ENCODE measurements at regions not wholly inside any gene's neighbourhood (a gene's known extent, or its start where the extent isn't known, plus 50 kb on each side); places are given as distances from the start of the nearest gene placed in this dataset.

DNA sequence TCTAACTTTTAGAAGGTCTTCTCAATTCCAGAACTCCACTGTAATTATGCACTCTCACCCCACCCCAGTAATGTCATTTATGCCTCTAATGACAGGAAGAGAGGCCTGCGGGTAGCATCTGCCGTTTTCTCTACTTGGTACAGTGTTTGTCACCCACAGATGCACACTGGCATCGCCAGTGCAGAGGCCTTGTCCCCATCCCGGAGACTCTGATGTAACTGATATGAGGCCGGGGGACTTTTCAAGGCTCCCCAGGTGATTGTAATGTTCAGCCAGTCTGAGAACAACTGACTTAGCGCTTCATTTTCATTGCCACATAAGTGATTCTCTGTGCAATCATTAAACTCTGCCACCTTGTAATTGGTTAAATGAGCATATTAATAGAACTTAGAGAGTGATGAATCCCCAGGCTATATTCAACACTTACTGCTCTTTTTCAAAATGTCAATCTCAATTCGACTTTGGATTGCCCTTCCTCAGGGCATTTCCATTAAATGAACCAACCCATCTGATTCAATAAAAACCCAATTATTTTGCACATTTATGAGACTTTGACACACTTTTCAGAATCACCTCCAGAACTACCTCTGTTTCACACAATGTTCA is 113.2 kb downstream of the HERPUD2 start:
- DNase-seq, result no peak

DNA sequence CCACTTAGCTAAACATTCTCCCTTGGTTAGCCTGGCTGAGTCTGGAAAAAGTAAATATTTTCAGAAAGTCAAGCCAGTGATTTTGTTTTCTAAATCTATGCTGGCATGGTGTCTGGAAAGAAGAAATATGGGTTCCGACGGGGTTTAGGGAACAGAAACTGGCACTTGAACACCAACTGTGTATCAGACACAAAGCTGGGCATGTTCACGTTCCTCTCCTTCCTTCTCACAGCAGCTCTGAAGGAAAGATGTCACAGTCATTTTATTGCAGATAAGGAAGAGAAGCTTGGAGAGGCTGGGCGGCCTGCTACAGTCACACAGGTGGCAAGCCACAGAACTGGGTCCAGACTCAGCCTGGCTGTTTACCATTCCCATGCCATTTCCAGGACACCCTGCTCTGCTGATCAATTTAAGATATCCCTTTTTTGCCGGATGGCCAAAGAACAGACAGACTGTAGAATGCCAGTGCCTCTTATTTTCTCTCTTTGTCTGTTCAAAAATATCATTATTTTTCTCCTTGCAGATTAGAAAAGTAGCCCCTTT is 118.8 kb downstream of the HERPUD2 start:
- DNase-seq, result no peak

DNA sequence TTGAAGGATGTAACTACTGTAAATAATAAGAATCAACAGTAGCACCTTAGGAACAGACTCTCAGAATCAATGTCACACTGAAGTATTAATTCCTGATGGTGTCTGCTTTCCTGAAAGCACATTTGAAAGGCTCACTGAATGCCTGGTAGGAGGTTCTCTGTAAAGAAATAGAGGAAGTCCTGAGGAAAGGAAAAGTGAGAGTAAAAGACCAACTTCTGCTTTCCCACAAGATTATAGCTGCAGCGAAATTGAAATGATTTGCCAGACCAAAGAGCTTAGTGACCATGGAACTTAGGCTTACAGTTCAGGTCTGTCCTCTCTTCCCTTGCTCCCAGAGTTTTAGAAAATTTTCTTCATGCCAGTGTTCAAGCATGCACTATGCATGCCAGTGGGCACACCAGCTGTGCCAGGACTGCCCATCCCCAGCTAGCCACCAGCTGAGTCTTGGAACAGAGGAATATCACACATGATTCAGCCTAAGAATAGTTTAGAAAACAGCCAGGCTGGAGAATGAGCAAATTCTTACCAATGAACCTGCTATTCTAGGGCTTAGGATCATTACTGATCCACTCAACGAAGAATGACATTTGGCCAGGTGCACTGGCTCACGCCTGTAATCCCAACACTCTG is 123.2 kb downstream of the HERPUD2 start:
- DNase-seq, result no peak

DNA sequence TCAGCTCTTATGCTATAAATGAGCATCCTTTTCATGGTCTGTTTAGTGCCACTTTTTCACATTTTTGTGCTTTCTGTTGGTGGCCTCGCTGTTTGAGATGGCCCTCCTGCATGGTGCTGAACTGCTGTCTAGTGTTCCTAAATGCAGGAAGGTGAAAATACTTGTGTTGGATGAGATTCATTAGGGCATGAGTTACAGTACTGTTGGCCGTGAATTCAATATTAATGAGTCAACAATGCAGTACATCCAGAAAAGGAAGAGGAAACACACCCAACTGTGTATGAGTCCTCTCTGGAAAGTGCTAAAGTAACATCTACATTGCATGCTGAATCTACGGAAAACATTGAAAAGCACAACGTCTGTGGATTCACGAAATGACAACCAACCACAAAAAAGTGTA is 124.0 kb downstream of the HERPUD2 start:
- DNase-seq, result no peak

DNA sequence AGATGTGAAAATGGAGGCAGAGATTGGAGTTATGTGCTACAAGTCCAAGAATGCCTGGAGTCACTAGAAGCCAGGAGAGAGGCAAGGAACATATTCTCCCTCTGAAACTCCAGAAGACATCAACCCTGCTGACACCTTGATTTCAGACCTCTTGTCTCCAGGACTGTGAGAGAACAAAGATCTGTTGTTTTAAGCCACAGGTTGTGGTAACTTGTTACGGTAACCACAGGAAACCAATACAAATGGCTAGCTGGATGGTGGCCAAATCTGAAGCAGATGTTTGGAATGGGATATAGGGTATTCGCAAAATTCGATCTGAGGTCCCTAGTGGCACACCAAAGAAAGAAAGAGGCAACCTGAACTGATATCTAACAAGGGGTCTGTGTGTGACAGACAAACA is 129.0 kb downstream of the HERPUD2 start:
- no peak for DNase-seq

DNA sequence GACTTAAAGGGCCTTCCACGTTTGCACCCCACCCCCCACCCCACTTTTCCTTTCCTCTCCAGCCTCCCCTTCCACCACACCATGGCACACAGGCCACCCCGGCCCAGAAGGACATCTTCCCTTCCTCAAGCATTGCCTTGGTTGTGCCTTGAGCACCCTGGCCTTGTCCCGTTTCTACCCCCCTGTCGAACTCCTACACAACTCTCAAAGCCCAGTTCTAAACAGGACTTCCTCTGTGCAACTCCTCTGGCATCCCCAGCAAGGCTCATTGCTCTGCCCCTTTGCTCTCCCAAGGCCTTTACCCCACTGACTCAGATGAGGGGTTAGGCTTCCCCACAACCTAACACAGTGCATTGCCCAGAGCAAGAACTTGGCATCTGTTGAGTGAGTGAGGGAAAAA is 136.1 kb downstream of the HERPUD2 start:
- no peak for DNase-seq

DNA sequence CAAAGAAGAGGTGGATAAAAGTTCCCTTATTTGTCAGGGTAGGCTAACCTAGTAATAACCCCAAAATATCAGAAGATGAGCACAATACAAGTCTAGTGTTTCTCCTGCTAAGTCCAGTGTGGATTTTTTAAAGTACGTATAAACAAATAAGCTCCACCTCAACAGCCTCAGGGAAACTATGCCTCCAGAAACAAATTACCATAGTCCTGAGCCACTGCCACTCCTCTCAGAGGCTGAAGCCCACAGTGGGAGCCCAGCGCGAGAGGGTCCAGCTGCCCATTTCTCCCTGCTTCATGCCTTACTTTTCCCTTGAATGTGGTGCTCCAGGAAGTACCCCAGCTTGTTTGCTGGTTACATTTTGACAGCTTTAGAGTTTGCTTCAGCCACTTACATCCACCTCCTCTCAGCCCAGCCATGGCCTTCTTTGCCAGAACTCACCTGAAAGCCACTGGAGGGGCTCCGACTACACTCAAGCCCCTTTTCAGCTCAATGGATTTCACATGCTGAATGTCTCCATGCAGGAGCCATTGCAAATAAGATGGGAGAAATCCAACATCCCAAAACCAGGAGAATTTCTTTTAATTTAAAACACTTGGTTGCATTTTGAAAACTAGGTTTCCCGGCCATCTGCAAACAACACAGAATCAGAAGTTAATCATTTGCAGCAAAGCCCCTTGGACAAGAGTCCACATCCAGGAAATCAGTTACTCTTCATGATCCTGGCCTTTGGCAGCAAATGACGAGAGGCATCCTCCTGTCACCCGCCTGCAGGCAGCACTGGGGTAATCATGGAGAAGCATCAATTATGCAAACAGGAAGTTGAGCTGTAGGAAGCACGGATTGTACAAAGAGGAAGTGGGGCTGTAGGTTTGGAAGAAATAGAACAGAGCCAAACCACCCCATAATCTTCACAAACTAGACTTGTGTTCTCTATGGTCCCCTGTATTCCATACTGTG is 138.1 kb downstream of the HERPUD2 start:
- no peak for DNase-seq

DNA sequence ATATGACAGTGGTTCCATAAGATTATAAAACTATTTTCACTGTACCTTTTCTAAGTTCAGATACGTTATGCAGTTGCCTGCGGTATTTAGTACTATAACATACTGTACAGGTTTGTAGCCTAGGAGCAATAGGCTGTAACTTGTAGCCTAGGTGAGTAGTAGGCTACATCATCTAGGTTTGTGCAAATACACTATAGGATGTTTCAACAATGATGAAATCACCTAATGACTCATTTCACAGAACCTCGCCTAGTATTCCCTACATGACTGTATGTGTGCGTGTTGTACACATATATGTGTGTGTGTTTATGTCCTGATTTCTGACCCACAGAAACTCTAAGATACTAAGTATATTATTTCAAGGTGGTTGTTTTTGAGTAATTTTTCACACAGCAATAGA is 139.0 kb downstream of the HERPUD2 start:
- no peak for DNase-seq

DNA sequence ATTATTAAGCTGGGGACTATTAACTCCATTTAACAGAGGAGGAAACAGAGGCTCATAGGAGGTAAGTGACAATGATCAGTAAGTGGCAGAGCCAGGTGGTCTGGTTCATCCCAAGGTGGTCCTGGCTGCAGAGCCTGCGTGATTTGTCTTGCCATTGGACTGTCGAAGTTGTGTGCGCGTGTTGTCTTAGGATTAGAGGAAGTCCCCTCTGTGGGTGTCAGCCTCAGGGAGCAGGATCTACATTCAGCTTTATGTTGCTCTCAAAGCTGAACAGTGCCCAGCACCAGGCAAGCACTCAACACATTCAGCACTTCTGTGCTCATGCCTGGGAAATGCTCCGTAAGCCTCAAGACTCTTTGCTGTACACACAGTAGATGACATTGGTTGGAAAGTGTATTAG is 139.5 kb downstream of the HERPUD2 start:
- DNase-seq, result no peak

DNA sequence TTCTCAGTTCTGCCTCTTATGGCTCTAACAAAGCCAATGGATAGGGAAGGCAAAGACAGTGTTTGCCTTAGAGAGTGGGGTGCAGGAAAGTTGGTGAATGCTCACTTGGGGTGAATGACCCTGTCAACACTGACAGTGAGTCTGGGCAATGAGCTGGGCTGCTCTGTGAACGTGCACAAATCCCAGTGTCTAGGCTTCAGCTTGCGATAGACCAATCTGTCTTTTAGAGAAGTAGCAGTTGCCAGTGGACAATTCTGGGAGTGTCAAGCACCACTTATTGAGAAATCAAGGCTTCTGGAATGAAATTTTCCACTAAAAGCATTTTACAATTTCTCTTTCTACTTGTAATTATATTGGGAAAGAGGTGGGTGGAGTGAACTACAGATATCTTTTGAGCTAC is 141.4 kb downstream of the HERPUD2 start:
- no peak for DNase-seq

DNA sequence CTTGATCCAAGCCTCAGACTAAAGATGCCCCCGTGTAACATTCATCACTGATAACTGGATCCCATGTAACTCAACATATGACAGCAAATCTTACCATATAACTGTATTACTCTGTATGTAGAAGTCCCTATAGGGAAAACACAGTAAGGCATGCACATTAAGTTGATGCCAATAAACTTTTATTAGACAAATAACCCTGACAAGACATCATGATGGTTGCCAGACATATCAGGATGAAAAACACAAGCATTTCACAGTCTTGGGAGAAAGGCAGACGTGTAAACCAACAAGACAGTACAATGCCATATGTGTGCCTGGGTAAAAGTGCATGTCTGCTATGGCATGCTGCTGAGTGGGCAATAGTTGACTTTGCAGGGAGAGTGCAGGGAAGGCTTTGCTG is 142.2 kb downstream of the HERPUD2 start:
- no peak for DNase-seq

DNA sequence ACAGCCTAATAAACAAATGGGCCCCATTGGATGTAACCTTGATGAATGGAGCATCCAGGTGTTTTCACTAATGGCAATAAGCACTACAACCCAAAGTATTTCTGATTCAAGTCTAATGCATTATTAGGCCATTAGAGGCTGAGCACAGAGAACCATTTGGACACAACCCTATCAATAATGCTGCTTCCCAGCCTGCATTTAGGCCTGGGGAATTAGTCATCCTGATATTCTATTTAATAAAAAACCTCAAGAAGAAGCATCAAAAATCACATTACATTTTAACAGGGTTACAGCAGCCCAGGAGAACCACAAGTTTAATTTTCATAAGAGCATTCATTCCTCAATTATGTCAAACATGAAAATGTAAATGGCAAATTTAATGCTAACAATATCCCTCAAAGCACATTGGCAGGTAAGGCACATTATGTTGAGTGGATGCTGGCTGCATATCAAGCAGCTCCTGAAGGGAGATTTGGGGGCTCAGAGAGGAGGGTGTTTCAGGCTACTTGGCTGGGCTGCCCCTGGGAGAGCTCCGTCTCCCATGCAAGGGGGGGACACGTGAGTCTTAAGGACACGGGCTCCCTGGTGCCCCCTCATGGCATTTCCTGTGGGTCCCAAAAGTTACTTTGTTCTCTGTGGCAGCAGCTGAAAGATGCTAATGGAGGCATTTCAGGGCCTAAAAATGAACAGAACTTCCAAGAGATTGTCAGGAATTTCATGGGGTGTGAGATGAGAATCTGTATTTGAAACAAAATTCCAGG is 143.4 kb downstream of the HERPUD2 start:
- DNase-seq, result no peak

DNA sequence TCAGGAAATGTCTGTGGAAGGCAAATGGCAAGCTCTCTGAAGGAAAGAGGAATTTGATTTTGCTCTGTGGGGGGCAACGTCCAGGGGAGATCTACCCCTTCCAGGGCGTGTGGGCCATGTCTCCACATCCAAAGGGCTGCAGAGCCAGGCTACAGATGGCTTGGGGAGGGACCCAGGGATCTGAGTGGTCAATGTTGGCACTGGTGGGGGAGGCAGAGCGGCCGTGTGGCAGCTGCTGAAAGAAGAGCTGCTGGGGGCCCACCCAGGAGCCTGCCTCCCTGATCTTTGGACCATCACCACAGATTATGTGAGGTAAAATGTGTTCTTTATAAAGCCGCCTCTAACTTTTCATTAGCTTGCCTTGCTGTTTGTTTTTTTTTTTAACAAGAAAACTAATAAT is 144.1 kb downstream of the HERPUD2 start:
- DNase-seq, result no peak

DNA sequence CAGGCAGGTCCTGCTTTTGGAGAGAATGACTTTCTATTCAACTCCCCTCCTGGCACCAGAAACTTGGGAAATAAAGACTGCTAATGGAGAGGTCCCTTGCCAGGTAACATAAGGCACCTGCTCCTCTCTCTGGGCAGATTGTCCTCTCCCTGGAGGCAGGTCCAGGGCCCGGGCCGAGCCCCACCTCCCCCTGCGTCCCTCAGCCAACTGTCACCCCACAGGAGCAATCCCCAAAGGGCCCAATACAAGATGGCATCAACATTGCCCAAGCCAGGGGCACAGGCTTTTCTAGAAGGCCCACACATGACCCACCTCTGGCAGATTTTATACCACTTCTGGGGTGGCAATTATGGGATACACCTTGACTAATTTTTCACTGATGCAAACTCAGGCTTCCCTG is 145.2 kb downstream of the HERPUD2 start:
- DNase-seq, result no peak

DNA sequence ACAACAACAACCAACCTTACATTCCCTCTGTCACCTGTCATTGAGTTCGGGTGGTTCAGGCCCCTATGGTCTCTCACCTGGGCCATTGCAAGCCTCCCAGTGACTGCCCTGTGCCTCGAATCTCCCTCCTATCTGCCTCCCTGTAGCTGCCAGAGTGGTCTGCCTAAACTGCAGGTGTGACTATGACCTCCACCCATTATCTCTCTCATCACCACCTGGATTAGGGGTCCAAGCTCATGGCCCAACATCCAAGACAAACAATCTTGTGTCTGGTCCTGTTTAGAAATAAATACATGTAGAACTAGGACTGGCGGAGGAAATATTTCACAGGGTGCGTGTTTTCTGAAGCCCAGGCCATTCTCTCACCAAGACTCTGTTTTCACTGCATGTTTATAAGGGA is 146.6 kb downstream of the HERPUD2 start:
- no peak for DNase-seq

DNA sequence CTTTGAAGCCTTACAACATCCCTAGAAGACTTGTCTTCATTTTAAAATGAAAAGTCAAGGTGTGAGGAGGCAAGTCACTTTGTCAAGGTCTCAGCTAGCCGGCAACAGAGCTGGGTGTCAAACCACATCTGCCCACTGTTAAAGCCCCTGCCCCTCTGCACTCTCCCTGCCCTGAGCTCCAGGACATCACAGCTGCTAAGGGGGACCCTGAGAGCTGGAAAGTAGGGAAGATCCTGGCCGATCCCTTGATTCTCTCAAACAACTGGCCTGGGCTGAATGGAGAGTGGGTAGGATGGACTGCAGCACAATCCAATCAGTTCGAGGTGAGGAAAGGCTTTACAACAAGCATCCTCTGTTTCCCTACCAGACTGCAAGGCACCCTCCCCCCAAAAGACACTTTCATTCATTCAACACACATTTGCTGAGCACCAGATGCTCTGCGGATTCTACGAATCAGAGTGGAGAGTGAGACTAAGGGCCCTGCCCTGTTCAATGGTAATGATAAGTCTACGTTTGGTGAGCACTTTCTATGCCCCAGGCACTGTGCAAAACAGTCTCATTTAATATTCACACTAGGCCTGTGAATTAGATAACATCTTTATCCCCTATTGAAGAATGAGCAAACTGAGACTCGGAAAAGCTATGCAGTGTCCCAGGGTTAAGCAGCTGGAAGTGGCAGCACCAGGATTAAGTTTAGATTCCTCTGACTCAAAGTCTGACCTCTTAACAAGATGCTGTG is 148.1 kb downstream of the HERPUD2 start:
- no peak for DNase-seq

DNA sequence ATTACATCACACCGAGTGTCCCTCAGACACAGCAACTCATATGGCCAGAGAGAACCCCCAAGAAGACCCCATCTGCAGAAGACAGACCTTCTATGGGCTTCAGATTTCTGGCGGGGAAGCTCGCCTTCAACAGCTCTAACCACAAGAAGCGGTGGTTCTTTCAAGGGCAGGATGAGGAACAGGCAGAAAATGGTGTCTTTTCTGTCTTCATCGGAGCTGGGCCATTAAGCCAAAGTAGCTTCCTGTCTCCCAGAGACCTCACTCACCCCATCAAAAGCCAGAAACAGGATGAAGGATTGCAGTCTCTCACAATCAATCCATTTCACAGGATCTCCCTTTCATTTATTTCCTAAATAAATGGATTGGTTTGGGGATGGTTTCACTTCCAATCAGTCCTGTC is 149.1 kb downstream of the HERPUD2 start:
- no peak for DNase-seq

DNA sequence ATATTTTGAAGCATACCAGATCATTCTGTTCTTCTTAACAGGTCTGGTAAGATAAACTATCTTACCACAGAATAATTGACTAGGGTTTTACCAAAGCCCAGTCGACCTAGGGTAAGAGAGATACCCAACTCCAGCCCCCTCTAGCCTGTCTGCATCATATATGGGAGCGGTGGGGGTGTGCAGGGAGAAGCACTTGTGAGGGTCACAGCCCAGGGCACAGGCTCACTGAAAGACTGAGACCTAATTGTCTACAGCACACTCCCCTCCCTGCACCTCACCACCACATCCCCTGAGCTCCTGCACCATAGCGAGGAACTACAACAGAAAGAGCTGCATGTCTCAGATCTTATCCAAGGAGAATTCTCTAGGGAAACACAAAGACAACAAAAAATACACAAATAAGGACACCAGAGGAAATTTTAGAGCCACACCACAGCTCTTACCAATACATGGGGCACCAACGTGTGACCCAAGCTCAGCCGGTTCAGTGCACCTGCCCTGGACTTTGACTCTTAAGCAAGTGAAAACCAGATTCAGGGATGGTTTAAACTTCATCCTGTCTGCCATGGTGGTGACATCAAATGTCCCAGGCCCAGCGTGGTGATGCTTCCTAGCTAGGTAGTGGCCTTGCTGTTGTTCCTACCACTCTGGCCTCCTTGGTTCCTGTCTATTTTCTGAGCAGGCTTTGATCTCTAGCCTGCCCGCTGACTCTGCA is 150.8 kb downstream of the HERPUD2 start:
- no peak for DNase-seq

DNA sequence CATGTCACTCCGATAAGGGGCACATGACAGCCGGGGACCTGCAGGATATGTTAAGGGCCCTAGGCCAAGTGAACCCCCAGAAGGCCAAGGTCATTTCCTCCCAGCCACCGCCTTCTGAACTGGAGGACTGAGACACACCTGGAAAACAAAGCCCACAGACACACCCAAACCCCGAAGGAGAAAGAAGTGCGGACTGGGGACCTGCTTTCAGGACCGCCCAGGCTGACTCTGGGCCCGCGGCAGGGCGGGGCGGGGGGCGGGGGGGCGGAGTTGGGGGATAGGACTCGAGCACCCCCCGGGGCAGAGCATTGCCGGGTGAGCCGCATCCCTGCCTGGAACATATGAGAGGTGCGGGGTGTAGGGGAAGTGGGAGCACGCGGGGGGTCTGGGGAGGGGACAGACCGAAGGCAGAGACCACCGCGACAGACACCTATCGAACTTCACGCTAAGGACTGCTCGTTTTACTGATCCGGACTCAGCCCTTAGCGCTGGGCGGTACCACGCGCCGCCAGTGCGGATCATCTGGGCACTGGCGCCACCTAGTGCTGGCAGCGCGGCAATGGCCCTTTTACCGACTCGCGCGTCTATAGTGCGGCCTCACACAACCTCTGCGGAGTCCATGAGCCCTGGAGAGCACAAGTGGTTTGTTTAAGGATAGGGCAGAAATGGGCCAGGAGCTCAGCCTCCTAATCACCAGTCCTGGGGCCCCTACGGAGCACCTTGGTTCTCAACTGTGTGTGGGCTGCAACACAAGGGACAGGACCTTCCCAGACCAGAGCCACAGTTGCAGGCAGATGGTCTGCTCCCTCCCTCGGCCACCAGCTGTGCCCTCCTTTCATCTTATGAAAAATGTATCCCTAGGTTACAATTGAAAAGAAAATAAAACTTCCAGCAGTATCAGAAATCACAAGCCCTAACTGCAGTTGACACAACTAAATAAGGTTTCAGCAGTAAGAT is 157.6 kb downstream of the HERPUD2 start:
- DNase-seq, result peak; percentile 73 to 74

DNA sequence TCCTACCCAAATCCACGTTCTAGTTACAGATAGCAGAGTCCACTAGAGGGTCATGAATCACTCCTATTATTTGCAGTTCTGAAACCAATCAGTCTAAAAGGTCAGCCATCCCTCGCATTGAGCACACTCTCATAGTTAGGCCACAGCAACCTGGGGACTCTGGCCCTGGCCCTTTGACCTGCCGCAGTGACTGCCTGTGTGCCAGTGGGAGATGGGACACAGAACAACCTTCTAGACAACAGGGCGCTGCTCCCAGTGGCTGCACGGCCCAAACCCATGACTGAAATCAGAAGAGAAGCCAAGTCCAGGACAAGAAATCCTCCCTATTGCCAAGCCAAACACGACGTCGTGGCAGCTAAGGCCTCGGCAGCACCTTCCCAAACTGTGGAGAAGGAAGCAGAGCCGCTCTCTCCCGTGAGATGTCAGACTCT is 158.5 kb downstream of the HERPUD2 start:
- DNase-seq, result no peak

Data from CD4-positive, alpha-beta T cell treated with Interleukin-4 for 1 hour (primary cell).